Endometrial microvascular endothelial cells (primary cell): ENCODE measurements at regions not wholly inside any gene's neighbourhood (a gene's known extent, or its start where the extent isn't known, plus 50 kb on each side); places are given as distances from the start of the nearest gene placed in this dataset.
"Not testable (repeated sequence)": the region's sequence is repeated elsewhere in the genome, so short reads cannot be mapped to it uniquely, and the experiment has no call there.

Experiments used
- in situ Hi-C: cut with HindIII; loops from 2 replicates; pipeline ENCODE4 v1.10.0; 2017; ENCODE audit warnings: low sequenced_read_pairs, low pct_unique_long_range_greater_than_20kb; ENCODE audit errors: inconsistent ontology term

GRCh38 chr2:176555781-176556180, 286.5 kb downstream of the MTX2 start:
- in situ Hi-C loops: no loop called here

DNA sequence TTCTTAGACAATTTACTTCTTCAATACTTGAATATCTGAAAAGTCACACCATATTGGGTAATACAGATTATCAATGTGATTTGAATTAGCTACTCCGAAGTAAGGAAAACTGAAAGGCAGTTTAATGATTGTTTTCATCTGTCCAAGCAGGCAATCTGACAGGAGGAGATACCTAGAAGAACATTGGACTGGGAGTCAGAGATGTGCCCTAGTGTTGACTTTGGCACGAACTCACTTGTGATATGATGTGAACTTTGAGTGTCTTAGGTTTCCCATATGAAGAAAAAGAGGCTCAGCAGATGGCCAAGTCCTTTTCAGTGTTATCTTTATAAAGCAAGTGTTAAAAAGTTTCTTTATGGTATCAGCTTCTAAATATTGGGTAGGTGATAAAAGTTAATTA, 287.1 kb downstream of the MTX2 start:
- in situ Hi-C loops: no loop called here

GRCh38 chr2:176557821-176558220, 288.6 kb downstream of the MTX2 start:
- in situ Hi-C loops: no loop called here

DNA sequence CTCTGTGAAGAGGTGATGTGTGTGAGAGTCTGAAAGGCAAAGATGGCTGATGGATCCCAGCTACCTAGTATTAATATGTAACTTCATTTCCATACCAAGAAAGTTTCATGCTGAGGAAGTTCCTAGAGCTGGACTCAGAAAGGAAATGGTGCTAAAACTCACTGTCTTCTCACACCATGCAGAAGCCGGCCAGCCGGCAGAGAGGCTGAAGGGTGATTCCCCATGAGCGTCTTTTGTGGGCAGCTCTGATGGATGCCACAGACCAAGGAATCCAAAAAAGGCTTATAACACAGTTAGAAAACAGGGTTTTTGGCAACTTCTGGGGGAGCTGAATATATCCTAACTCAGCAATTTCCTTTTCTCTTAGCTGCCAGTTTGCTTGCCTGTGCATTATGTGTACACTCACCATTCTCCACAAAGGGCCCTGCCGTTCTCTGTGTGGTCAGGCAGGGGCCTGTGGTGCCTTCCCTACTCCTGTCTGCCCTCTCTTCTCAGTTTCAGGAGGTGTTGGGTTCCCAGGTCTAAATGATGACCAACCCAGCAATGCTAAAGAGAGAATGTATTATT, 289.4 kb downstream of the MTX2 start:
- in situ Hi-C loops: no loop called here

- in situ Hi-C loops: no loop called here
These were observed 291.1 kb downstream of the MTX2 start for GRCh38 chr2:176560296-176560695.

- in situ Hi-C loops: no loop called here
These were observed 292.5 kb downstream of the MTX2 start for GRCh38 chr2:176561706-176562105.

DNA sequence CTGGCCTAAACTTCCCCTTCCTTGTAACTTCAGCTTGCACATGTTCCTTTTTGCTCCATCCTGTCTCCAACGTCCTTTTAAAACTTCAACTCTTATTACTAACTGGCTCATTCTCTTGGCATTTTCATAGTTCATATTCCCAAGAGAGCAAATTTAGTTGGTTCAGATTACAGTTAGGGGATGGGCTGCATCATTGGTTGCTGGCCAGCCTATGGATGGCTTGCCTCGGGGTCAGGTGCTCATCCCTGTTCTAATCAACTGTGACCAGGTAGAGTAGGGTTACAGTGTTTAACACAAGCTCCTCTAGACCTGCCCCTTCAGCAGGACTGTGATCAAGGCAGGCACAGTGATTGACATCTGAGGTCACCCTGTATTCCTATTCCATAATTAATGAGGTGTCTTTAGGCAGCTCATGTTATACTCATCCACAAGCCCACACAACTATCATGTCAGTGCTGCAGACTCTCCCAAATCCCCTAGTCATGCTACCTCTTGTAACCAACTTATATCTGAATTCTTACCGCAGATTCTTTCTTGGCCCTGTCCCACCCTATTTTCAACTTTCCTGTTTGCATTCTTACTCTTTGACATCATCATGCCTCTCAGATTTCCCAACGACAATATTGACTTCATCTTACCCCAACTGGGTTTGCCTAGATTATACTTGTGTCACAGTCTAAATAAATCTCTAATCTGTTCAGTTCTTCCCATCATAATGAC, 293.3 kb downstream of the MTX2 start:
- in situ Hi-C loops: no loop called here

- in situ Hi-C loops: no loop called here
These were observed 296.5 kb downstream of the MTX2 start for GRCh38 chr2:176565641-176566323.

DNA sequence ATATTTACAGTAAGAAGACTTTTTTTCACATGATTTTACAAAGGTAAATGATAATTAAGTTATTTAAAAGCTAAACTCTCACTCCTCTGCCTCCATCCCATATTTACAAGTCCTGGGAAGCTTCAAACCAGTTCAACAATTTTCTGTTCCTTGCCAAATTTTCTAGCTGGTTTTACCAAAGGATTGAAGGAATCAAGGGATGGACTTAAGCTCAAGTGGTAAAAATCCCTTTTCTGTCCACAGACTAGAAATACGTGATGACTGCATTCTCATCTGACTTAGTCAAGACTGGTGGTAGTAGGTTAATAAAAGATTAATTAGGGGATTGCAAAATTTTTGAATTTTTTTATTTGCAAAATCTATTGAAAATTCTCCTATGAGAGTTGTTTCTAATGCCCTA, 297.3 kb downstream of the MTX2 start:
- in situ Hi-C loops: no loop called here

GRCh38 chr2:176566961-176567360, 297.7 kb downstream of the MTX2 start:
- in situ Hi-C loops: no loop called here

DNA sequence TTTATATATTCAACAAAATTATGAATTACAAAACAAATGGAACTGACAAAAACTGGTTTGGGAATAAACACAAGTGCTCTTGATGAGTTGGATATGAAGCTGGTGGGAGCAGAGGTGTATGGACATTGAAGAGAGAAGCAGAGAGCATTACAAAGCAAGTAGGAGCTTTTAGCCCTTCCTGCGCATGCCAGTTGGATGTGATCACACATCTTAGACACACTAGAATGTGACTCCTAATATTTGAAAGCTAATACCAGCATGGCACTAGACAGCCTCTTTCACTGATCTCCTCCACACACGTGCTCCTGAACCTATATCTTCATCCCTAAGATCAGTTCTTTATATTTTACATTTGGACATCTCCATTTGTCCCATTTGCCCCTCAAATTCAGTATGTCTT, 298.1 kb downstream of the MTX2 start:
- in situ Hi-C loops: no loop called here

DNA sequence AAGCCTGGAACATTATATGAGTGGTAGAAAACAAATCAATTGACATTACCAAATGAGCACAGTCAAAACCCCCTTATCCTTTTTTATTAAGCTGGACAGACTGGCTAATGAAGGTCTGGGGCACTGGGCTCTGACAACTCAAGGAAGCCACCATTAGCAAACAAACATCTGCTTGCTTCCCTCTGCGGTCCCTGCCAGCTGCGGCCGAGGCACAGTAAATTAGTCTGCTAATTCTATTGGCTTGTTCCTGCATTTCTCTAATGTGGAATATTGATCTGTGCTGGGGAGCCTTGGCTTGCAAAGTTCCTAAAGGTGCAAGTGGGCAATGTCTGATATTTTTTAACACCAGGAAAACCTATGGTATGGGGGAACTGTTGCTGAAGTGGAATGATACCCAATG, 300.3 kb downstream of the MTX2 start:
- in situ Hi-C loops: no loop called here

DNA sequence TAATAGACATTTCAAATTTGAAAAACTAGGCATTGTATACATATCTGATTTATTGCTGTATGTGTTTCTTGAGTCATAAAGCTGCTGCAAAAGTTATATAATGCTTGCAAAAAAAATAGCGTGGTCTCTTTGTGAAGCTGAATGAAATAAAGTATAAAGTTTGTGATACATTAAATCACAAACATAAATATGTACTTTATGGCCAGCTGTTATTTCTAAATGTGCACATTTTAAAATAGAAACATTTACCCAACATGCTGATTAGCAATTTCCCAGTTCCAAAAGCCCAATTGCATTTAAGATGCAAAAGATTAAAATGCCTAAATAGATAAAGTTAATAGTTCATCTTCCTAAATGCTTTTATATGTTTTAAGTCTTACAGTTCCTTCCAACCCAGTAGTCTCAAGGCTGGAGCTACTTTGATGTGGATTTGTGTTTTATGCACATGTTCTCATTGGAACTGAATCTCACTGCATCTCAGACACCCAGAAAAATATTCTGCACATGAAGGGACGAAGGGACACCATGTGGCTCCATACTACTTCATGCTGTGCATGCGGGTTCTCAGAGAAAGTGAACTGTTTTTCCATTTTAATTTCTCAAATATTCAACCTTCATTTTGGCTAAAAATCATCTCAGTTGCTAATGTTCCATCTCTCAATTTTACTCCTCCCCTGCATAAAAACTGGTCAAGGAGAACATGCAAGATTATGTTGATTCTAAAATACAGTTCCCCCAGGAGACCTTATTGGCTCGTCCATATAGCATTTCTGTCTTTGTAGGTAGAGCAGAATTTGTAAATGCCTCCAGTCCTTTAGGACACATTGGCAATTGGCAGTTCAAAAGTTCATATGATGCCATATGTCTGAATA, 304.6 kb downstream of the MTX2 start:
- in situ Hi-C loops: no loop called here

- in situ Hi-C loops: no loop called here
These were observed 305.4 kb downstream of the MTX2 start for GRCh38 chr2:176574484-176575236.

- in situ Hi-C loops: no loop called here
These were observed 306.0 kb downstream of the MTX2 start for GRCh38 chr2:176575237-176575744.

- in situ Hi-C loops: no loop called here
These were observed 307.8 kb downstream of the MTX2 start for GRCh38 chr2:176577054-176577453.

GRCh38 chr2:176578292-176578691, 309.1 kb downstream of the MTX2 start:
- in situ Hi-C loops: not testable (repeated sequence)

GRCh38 chr2:176579608-176580007, 310.4 kb downstream of the MTX2 start:
- in situ Hi-C loops: no loop called here
